H9 (cell line): ENCODE measurements at regions not wholly inside any gene's neighbourhood (a gene's known extent, or its start where the extent isn't known, plus 50 kb on each side); places are given as distances from the start of the nearest gene placed in this dataset.

Experiments
- DNase-seq: peaks from one replicate; pipeline ENCODE4 v3.0.0-alpha.2; 2017
- H2AFZ ChIP-seq: one replicate; pipeline ENCODE4 v1.6.1; 2013; ENCODE audit warnings: mild to moderate bottlenecking, low read length, control low read depth, moderate library complexity
- H2AK5ac ChIP-seq: 2 replicates; pipeline ENCODE4 v1.6.1; 2013; ENCODE audit warnings: low read length, control low read depth, mixed read lengths; ENCODE audit not compliant: insufficient read length
- H2BK120ac ChIP-seq: one replicate; pipeline ENCODE4 v1.6.1; 2013; ENCODE audit warnings: low read depth, mild to moderate bottlenecking, low read length, control low read depth, inconsistent platforms; ENCODE audit not compliant: poor library complexity, severe bottlenecking
- H2BK12ac ChIP-seq: 2 replicates; pipeline ENCODE4 v1.6.1; 2013; ENCODE audit warnings: low read length, control low read depth, mixed read lengths, low read depth; ENCODE audit not compliant: insufficient read length
- H2BK15ac ChIP-seq: 2 replicates; pipeline ENCODE4 v1.6.1; 2013; ENCODE audit warnings: low read depth, low read length, control low read depth
- H2BK20ac ChIP-seq: one replicate; pipeline ENCODE4 v1.6.1; 2013; ENCODE audit warnings: low read depth, mild to moderate bottlenecking, low read length, control low read depth, inconsistent platforms; ENCODE audit not compliant: poor library complexity, severe bottlenecking
- H2BK5ac ChIP-seq: 2 replicates; pipeline ENCODE4 v1.6.1; 2013; ENCODE audit warnings: low read length, control low read depth, mixed read lengths; ENCODE audit not compliant: insufficient read length
- H3K14ac ChIP-seq: 2 replicates; pipeline ENCODE4 v1.6.1; 2013; ENCODE audit warnings: low read length, control low read depth; ENCODE audit not compliant: insufficient read depth
- H3K18ac ChIP-seq: 2 replicates; pipeline ENCODE4 v1.6.1; 2013; ENCODE audit warnings: low read depth, mild to moderate bottlenecking, mixed read lengths, low read length, control low read depth; ENCODE audit not compliant: insufficient read length
- H3K23ac ChIP-seq: 2 replicates; pipeline ENCODE4 v1.6.1; 2013; ENCODE audit warnings: low read length, control low read depth, mixed read lengths, low read depth; ENCODE audit not compliant: insufficient read length
- H3K23me2 ChIP-seq: 2 replicates; pipeline ENCODE4 v1.6.1; 2013; ENCODE audit warnings: low read depth, mild to moderate bottlenecking, mixed read lengths, low read length, control low read depth; ENCODE audit not compliant: insufficient read length, poor library complexity, severe bottlenecking
- H3K27ac ChIP-seq: 2 replicates; pipeline ENCODE4 v1.5.1; 2013; ENCODE audit warnings: low read length, control low read depth, mixed read lengths, low read depth; ENCODE audit not compliant: insufficient read length
- H3K27me3 ChIP-seq: 2 replicates; pipeline ENCODE4 v1.6.1; 2013; ENCODE audit warnings: low read length, control low read depth, inconsistent platforms; ENCODE audit not compliant: insufficient read depth
- H3K4ac ChIP-seq: 2 replicates; pipeline ENCODE4 v1.6.1; 2013; ENCODE audit warnings: low read depth, mild to moderate bottlenecking, control low read depth, inconsistent platforms, low read length, moderate library complexity
- H3K4me1 ChIP-seq: 2 replicates; pipeline ENCODE4 v1.6.1; 2013; ENCODE audit warnings: low read length, control low read depth, inconsistent platforms; ENCODE audit not compliant: insufficient read depth
- H3K4me2 ChIP-seq: 2 replicates; pipeline ENCODE4 v1.6.1; 2013; ENCODE audit warnings: low read length, control low read depth, mixed read lengths; ENCODE audit not compliant: insufficient read length, insufficient read depth
- H3K56ac ChIP-seq: 2 replicates; pipeline ENCODE4 v1.6.1; 2013; ENCODE audit warnings: low read depth, mild to moderate bottlenecking, mixed read lengths, low read length, control low read depth; ENCODE audit not compliant: insufficient read length
- H3K79me1 ChIP-seq: 2 replicates; pipeline ENCODE4 v1.6.1; 2013; ENCODE audit warnings: low read depth, mild to moderate bottlenecking, moderate library complexity, low read length, control low read depth, inconsistent platforms; ENCODE audit not compliant: insufficient read depth, poor library complexity, severe bottlenecking
- H3K79me2 ChIP-seq: 2 replicates; pipeline ENCODE4 v1.6.1; 2013; ENCODE audit warnings: low read length, control low read depth, inconsistent platforms; ENCODE audit not compliant: insufficient read depth
- H3K9ac ChIP-seq: 2 replicates; pipeline ENCODE4 v1.6.1; 2013; ENCODE audit warnings: low read length, control low read depth, mixed read lengths; ENCODE audit not compliant: insufficient read length; ENCODE audit errors: extremely low read depth
- H3K9me3 ChIP-seq: one replicate; pipeline ENCODE4 v1.6.1; 2013; ENCODE audit warnings: low read depth, low read length, inconsistent platforms; ENCODE audit not compliant: control insufficient read depth
- H3T11ph ChIP-seq: one replicate; pipeline ENCODE4 v1.6.1; 2013; ENCODE audit warnings: mild to moderate bottlenecking, low read length, control low read depth, inconsistent platforms
- H4K20me1 ChIP-seq: one replicate; pipeline ENCODE4 v1.6.1; 2013; ENCODE audit not compliant: control insufficient read depth, insufficient read length, insufficient read depth
- H4K5ac ChIP-seq: 2 replicates; pipeline ENCODE4 v1.6.1; 2013; ENCODE audit warnings: low read depth, mild to moderate bottlenecking, mixed read lengths, low read length, control low read depth; ENCODE audit not compliant: insufficient read length
- H4K8ac ChIP-seq: replicated peaks from 2 replicates; pipeline ENCODE4 v1.6.1; 2013; ENCODE audit warnings: low read length, control low read depth, mixed read lengths, low read depth; ENCODE audit not compliant: insufficient read length
- H4K91ac ChIP-seq: 2 replicates; pipeline ENCODE4 v1.6.1; 2013; ENCODE audit warnings: low read depth, mild to moderate bottlenecking, moderate library complexity, mixed read lengths, low read length, control low read depth; ENCODE audit not compliant: insufficient read length
- H3K27ac Mint-ChIP-seq, 3 experiments: 2 replicates in 2 of 3; 3 replicates in 1 of 3; pipeline ENCODE4 v1.8.0; 2020 to 2021; ENCODE audit warnings: mixed read lengths in 3 of 3, mild to moderate bottlenecking in 1 of 3, moderate library complexity in 1 of 3
- H3K27me3 Mint-ChIP-seq: 2 replicates; pipeline ENCODE4 v1.8.0; 2021; ENCODE audit warnings: low read depth, mild to moderate bottlenecking, moderate library complexity, mixed read lengths
- H3K36me3 Mint-ChIP-seq, 3 experiments: 2 replicates in 2 of 3; 3 replicates in 1 of 3; pipeline ENCODE4 v1.8.0; 2020 to 2021; ENCODE audit warnings: low read depth in 3 of 3, mixed read lengths in 3 of 3; ENCODE audit not compliant: insufficient read depth in 1 of 3
- H3K4me1 Mint-ChIP-seq, 2 experiments: 2 replicates each; pipeline ENCODE4 v1.8.0; 2020; ENCODE audit warnings: mixed read lengths in 2 of 2
- H3K4me3 Mint-ChIP-seq, 2 experiments: 2 replicates in 1 of 2; 3 replicates in 1 of 2; pipeline ENCODE4 v1.8.0; 2020 to 2021; ENCODE audit warnings: mild to moderate bottlenecking in 2 of 2, mixed read lengths in 2 of 2, moderate library complexity in 1 of 2
- H3K9me3 Mint-ChIP-seq, 2 experiments: 2 replicates in 1 of 2; 3 replicates in 1 of 2; pipeline ENCODE4 v1.8.0; 2020; ENCODE audit warnings: mild to moderate bottlenecking in 2 of 2, mixed read lengths in 2 of 2, moderate library complexity in 1 of 2
- CTCF ChIP-seq: fragments of 200-600 bp; sonication (generic); conservative IDR thresholded peaks from 3 replicates; pipeline ENCODE4 v1.8.0; 2021; ENCODE audit warnings: antibody characterized with exemption, mild to moderate bottlenecking
- WGBS: extraction: QIAGEN DNeasy Blood & Tissue Kit; methylation state at CpG from one replicate; pipeline ENCODE4 v1.1.7; 2013; ENCODE audit warnings: missing lambda C conversion rate, low lambda C conversion rate, mixed read lengths; ENCODE audit not compliant: insufficient read length; ENCODE audit errors: extremely low coverage; 5-methylcytosine and 5-hydroxymethylcytosine counted together

DNA sequence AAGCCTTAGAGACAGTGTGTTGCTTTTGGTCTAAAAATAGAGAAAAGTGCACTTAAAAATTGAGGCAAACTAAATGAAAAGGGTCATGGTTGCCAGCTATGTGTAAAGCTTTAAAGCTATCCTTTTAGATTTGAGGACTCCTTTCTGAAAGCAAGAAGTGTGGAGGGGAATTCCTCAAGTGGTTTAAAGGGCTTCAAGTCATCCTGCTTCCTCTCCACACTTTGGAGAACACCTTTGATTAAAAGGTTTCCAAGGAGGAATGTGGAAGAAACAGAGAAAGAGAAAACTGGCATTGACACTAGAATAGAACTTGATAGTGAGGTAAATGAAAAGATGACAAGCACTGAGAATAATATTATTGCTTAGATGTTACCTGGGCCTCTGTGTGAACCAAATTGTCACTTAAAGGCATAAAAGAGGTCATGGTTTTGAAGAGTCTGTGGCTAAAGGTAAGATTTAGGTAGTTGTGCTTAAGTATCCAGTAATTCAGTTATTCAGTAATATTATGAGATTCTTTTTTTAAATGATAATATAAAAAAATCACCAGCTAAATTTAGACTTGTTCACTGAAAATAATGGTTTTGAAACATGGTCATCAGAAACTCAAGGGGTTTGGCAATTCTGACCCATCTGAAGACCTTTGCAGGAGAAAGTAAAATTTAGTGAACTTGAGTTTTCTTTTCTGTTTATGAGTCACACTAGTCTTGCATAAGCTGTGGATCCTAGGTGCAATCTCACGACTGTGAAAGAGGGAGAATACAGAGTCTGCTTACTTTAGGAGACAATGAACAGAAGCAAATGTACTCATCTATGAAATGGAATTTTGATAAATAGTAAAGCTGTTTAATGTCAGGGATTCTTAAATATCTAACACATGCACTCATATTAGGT is 466.0 kb downstream of the KIF20B start:
- no peak overlapping the region for H2AFZ ChIP-seq
- H2BK120ac ChIP-seq = no peak overlapping the region
- H2BK5ac ChIP-seq = no peak overlapping the region
- Mint-ChIP-seq H3K36me3 (no peaks in the 10 kb centered on the region; a peak in 1 of 7 replicates), H3K9me3 (peaks cover 3 to 6% of the 10 kb centered on the region in 2 experiments; a peak in 2 of 5 replicates), H3K4me3 (no peak overlapping the region), H3K27ac (no peak overlapping the region), H3K4me1 (no peaks in the 10 kb centered on the region), H3K27me3 (no peaks in the 10 kb centered on the region)
- no peak overlapping the region for H3K14ac ChIP-seq
- no peak overlapping the region for H3K4ac ChIP-seq
- H3K9ac ChIP-seq = no peak overlapping the region
- H4K20me1 ChIP-seq = no peaks in the 10 kb centered on the region
- no peak for TF ChIP-seq CTCF
- H3K27ac ChIP-seq = no peak overlapping the region
- no peaks in the 10 kb centered on the region for H3K79me1 ChIP-seq
- no peaks in the 10 kb centered on the region for H3K27me3 ChIP-seq
- H2BK20ac ChIP-seq = no peak overlapping the region
- no peak overlapping the region for H3K23ac ChIP-seq
- no peaks in the 10 kb centered on the region for H3K79me2 ChIP-seq
- H3T11ph ChIP-seq = no peak overlapping the region
- no peak overlapping the region for H4K91ac ChIP-seq
- H3K4me2 ChIP-seq = no peak overlapping the region
- H3K56ac ChIP-seq = no peak overlapping the region
- no peak for DNase-seq
- H2BK12ac ChIP-seq = no peak overlapping the region
- no peaks in the 10 kb centered on the region for H3K9me3 ChIP-seq
- H3K18ac ChIP-seq = no peak overlapping the region
- H2AK5ac ChIP-seq = no peak overlapping the region
- no peak overlapping the region for H4K8ac ChIP-seq
- no peaks in the 10 kb centered on the region for H3K23me2 ChIP-seq
- no peak overlapping the region for H2BK15ac ChIP-seq
- no peak overlapping the region for H4K5ac ChIP-seq
- H3K4me1 ChIP-seq = no peaks in the 10 kb centered on the region
- WGBS = no CpG with 5 or more reads among the region's 1 CpG
